ENCODE measurements at regions not wholly inside any gene's neighbourhood (a gene's known extent, or its start where the extent isn't known, plus 50 kb on each side); places are given as distances from the start of the nearest gene placed in this dataset.

- Histone ChIP-seq H3K27ac (ENCODE audit: low read depth in 2 of 2, low read length in 2 of 2) (no peak overlapping the region), H3K36me3 (ENCODE audit: control insufficient read depth in 2 of 3, insufficient read depth in 3 of 3, low read length in 3 of 3) (no peaks in the 10 kb centered on the region), H3K4me3 (ENCODE audit: low read length in 3 of 3) (no peak overlapping the region), H3K27me3 (ENCODE audit: control insufficient read depth, insufficient read depth, low read length) (no peaks in the 10 kb centered on the region), H3K9me3 (ENCODE audit: control insufficient read depth in 2 of 3, insufficient read depth in 1 of 3, low read length in 3 of 3) (no peaks in the 10 kb centered on the region), H3K9ac (ENCODE audit: low read length in 3 of 3) (no peak overlapping the region), H3K4me1 (ENCODE audit: control insufficient read depth in 2 of 3, insufficient read depth in 2 of 3, low read depth in 1 of 3, low read length in 3 of 3) (peaks cover 0 to 5% (median 4%) of the 10 kb centered on the region in 3 donors)
- DNase-seq (no peak), FAIRE-seq (no peak)
- TF ChIP-seq, protein P1, sequence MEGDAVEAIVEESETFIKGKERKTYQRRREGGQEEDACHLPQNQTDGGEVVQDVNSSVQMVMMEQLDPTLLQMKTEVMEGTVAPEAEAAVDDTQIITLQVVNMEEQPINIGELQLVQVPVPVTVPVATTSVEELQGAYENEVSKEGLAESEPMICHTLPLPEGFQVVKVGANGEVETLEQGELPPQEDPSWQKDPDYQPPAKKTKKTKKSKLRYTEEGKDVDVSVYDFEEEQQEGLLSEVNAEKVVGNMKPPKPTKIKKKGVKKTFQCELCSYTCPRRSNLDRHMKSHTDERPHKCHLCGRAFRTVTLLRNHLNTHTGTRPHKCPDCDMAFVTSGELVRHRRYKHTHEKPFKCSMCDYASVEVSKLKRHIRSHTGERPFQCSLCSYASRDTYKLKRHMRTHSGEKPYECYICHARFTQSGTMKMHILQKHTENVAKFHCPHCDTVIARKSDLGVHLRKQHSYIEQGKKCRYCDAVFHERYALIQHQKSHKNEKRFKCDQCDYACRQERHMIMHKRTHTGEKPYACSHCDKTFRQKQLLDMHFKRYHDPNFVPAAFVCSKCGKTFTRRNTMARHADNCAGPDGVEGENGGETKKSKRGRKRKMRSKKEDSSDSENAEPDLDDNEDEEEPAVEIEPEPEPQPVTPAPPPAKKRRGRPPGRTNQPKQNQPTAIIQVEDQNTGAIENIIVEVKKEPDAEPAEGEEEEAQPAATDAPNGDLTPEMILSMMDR (IDR thresholded peaks at IDR 0.05; ENCODE audit: borderline replicate concordance, extremely low read depth, insufficient read depth): no peak
- intact Hi-C loops (cut with DNase I): loop anchor here (5.0 kb wide), 1 partner anchor 717 kb away; no protein-coding TSS in a partner anchor
Measured at GRCh38 chr2:236340251-236340650, 76.0 kb upstream of the ASB18 start.

DNA sequence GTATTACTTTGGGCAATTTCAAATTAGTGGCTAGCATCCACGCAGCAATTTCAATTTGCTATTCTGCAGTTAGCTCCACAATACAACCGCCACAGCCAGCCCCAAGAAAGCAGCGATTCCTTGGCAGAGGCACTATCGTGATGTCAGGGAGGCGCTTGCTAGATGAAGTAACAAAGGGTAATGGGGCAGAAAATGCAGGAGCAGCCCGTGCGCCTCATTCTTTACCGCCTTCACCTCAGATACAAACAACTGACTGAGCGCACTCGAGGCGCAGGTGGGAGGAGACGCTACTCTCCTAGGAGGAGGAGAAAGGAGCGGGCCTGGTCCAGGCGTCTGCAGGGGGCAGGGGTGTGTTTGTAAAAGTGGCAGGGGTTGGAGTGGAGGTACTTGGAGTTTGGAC lies 76.9 kb upstream of the ASB18 start:
- Histone ChIP-seq H3K36me3 (ENCODE audit: control insufficient read depth in 2 of 3, insufficient read depth in 3 of 3, low read length in 3 of 3) (no peaks in the 10 kb centered on the region), H3K27ac (ENCODE audit: low read depth in 2 of 2, low read length in 2 of 2) (no peak overlapping the region), H3K27me3 (ENCODE audit: control insufficient read depth, insufficient read depth, low read length) (no peaks in the 10 kb centered on the region), H3K9me3 (ENCODE audit: control insufficient read depth in 2 of 3, insufficient read depth in 1 of 3, low read length in 3 of 3) (no peaks in the 10 kb centered on the region), H3K4me1 (ENCODE audit: control insufficient read depth in 2 of 3, insufficient read depth in 2 of 3, low read depth in 1 of 3, low read length in 3 of 3) (peaks cover 0 to 5% (median 4%) of the 10 kb centered on the region in 3 donors), H3K4me3 (ENCODE audit: low read length in 3 of 3) (no peak overlapping the region), H3K9ac (ENCODE audit: low read length in 3 of 3) (no peak overlapping the region)
- peak in 3 of 5 donors; percentile 54 to 64 (median 57) for DNase-seq
- intact Hi-C loops (cut with DNase I): loop anchor here (5.0 kb wide), 1 partner anchor 716 kb away; no protein-coding TSS in a partner anchor
- FAIRE-seq: no peak
- TF ChIP-seq, protein P1 (IDR thresholded peaks at IDR 0.05; ENCODE audit: borderline replicate concordance, extremely low read depth, insufficient read depth): no peak

DNA sequence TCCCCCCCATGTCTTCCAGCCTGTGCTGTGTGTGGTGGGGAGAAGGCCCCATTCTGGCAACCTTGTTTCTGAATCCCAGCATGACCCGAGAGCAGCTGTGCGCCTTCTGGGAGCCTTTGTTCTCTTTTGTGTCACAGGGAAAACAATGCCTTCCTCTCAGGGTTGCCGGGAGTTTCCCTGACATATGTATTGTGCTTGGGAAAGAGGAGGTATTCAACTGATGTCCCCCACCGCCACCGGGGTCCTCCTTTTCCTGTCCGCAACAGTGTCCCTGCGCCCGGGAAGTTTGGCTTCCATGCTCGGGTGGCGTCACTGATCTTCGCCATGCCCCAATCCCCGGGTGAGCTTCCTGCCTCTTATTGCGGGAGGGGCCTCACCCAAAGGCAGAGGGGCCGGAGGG lies 77.5 kb upstream of the ASB18 start:
- Histone ChIP-seq H3K9ac (ENCODE audit: low read length in 3 of 3) (no peak overlapping the region), H3K27ac (ENCODE audit: low read depth in 2 of 2, low read length in 2 of 2) (no peak overlapping the region), H3K36me3 (ENCODE audit: control insufficient read depth in 2 of 3, insufficient read depth in 3 of 3, low read length in 3 of 3) (no peaks in the 10 kb centered on the region), H3K4me3 (ENCODE audit: low read length in 3 of 3) (no peak overlapping the region), H3K9me3 (ENCODE audit: control insufficient read depth in 2 of 3, insufficient read depth in 1 of 3, low read length in 3 of 3) (no peaks in the 10 kb centered on the region), H3K27me3 (ENCODE audit: control insufficient read depth, insufficient read depth, low read length) (no peaks in the 10 kb centered on the region), H3K4me1 (ENCODE audit: control insufficient read depth in 2 of 3, insufficient read depth in 2 of 3, low read depth in 1 of 3, low read length in 3 of 3) (peaks cover 0 to 5% (median 4%) of the 10 kb centered on the region in 3 donors)
- FAIRE-seq: no peak
- intact Hi-C loops (cut with DNase I): loop anchor here (5.0 kb wide), 1 partner anchor 716 kb away; no protein-coding TSS in a partner anchor
- DNase-seq: no peak
- TF ChIP-seq, protein P1 (IDR thresholded peaks at IDR 0.05; ENCODE audit: borderline replicate concordance, extremely low read depth, insufficient read depth): no peak

DNA sequence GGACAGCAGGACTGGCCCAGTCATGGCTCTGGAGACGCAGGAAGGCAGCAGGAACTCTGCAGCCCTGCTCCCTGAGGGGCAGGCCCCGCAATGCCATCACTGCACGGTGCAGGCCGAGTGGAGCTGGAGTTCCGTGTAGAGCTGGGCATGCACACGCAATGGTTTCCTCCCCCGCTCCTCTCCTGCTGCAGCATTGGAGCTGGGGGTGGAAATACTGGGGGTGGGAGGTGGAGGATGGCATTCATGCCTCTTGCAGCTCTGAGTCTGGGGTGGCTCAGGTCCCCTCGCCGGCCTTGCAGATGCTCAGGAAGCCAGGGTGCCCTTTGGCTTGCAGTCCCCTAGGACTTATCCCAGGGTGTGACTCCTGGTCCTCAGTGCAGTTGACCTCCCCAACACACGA lies 78.3 kb upstream of the ASB18 start:
- Histone ChIP-seq H3K36me3 (ENCODE audit: control insufficient read depth in 2 of 3, insufficient read depth in 3 of 3, low read length in 3 of 3) (no peaks in the 10 kb centered on the region), H3K9ac (ENCODE audit: low read length in 3 of 3) (no peak overlapping the region), H3K4me1 (ENCODE audit: control insufficient read depth in 2 of 3, insufficient read depth in 2 of 3, low read depth in 1 of 3, low read length in 3 of 3) (peaks cover 0 to 4% (median 2%) of the 10 kb centered on the region in 3 donors), H3K9me3 (ENCODE audit: control insufficient read depth in 2 of 3, insufficient read depth in 1 of 3, low read length in 3 of 3) (no peaks in the 10 kb centered on the region), H3K27ac (ENCODE audit: low read depth in 2 of 2, low read length in 2 of 2) (no peak overlapping the region), H3K4me3 (ENCODE audit: low read length in 3 of 3) (no peak overlapping the region), H3K27me3 (ENCODE audit: control insufficient read depth, insufficient read depth, low read length) (no peaks in the 10 kb centered on the region)
- no peak for FAIRE-seq
- intact Hi-C loops (cut with DNase I): loop anchor here (5.0 kb wide), 1 partner anchor 715 kb away; no protein-coding TSS in a partner anchor
- DNase-seq: no peak
- TF ChIP-seq, protein P1 (IDR thresholded peaks at IDR 0.05; ENCODE audit: borderline replicate concordance, extremely low read depth, insufficient read depth): no peak

All from kidney (tissue), 13 donors.